Keratinocyte (primary cell): ENCODE measurements at regions not wholly inside any gene's neighbourhood (a gene's known extent, or its start where the extent isn't known, plus 50 kb on each side); places are given as distances from the start of the nearest gene placed in this dataset.

Source experiments
- CTCF ChIP-seq, 3 experiments: IDR thresholded peaks in 1 of 3; conservative IDR thresholded peaks in 1 of 3; optimal IDR thresholded peaks in 1 of 3; 2 replicates in 2 of 3; 3 replicates in 1 of 3; pipeline versions ENCODE3 to v1.5.1; 2011; ENCODE audit warnings: low read length in 3 of 3, mild to moderate bottlenecking in 3 of 3, moderate library complexity in 2 of 3, control low read depth in 1 of 3, inconsistent platforms in 1 of 3; ENCODE audit not compliant: insufficient read depth in 2 of 3; ENCODE audit errors: extremely low read depth in 1 of 3
- EZH2 ChIP-seq: IDR thresholded peaks from one replicate; pipeline ENCODE4 v1.6.1; 2012; ENCODE audit warnings: inconsistent platforms, mild to moderate bottlenecking, low read length, moderate library complexity

GRCh38 chr18:72630991-72631390 is 86.8 kb upstream of the CBLN2 start:
- TF ChIP-seq CTCF (optimal IDR thresholded peaks at IDR 0.05 in 1 of 3, IDR thresholded peaks at IDR 0.05 in 1 of 3, conservative IDR thresholded peaks at IDR 0.05 in 1 of 3; ENCODE audit: extremely low read depth in 1 of 3, insufficient read depth in 2 of 3, low read length in 3 of 3) = no peak
- TF ChIP-seq EZH2 = no peak
